ENCODE measurements at regions not wholly inside any gene's neighbourhood (a gene's known extent, or its start where the extent isn't known, plus 50 kb on each side); places are given as distances from the start of the nearest gene placed in this dataset.
A peak's percentile ranks its signal among the peaks of the same experiment; 100 is the strongest.

DNA sequence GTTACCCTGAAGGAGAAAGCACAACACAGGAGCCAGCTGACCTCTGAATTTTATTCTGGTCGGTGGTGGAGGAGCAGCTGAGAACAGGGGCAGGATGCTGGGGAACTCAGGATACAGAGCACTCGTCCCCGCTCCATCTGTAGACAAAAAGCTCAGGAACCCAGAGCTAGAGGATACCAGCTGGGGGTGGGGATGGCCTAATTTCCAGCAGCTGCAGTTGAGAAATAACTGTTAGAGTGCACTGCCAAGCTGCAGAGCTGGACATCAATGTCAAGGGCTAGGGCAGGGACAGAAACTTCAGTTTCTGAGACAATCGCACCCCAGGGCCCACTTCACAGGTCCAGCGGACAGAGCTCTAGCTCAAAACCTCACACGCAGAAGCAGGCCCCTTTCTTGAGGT lies 122.1 kb upstream of the GUCY1A1 start:
- H3K4me1 Mint-ChIP-seq: no peaks in the 10 kb centered on the region
- DNase-seq (no peak), ATAC-seq (no peak)
- no peaks in the 10 kb centered on the region for H3K27me3 Mint-ChIP-seq
- H3K27ac Mint-ChIP-seq: no peak overlapping the region
- H3K9me3 Mint-ChIP-seq: no peaks in the 10 kb centered on the region
- H3K4me3 Mint-ChIP-seq: no peak overlapping the region

DNA sequence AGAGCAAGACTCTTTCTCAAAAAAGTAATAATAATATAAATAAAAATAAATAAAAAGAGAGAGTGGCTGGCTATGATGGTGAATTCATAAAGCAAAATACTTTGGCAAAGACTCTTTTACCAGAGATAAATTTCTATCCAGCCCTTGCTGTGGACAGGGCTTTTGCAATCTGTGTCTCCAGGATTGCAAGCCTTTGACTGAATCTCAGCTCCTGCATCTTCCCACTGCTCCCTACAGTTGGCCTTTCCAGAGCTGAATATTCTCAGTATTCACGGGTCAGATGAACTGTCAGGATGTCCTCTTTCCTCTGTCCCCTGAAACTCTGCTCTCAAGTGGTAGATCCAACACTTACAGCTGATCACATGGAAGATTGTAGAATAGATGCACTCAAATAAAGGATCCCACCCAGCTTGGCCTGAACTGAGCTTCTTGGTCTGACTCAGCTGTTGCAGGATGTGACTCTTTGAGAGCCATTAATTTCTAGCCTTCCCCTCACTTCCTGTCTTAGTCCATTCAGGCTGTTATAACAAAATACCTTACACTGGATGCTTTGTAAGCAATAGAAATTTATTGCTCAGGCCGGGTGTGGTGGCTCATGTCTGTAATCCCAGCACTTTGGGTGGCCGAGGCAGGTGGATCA lies 123.4 kb upstream of the GUCY1A1 start:
- DNase-seq: no peak
- Mint-ChIP-seq H3K27ac (no peak overlapping the region), H3K4me3 (no peak overlapping the region), H3K27me3 (no peaks in the 10 kb centered on the region), H3K9me3 (no peaks in the 10 kb centered on the region), H3K4me1 (no peaks in the 10 kb centered on the region)
- ATAC-seq: no peak

DNA sequence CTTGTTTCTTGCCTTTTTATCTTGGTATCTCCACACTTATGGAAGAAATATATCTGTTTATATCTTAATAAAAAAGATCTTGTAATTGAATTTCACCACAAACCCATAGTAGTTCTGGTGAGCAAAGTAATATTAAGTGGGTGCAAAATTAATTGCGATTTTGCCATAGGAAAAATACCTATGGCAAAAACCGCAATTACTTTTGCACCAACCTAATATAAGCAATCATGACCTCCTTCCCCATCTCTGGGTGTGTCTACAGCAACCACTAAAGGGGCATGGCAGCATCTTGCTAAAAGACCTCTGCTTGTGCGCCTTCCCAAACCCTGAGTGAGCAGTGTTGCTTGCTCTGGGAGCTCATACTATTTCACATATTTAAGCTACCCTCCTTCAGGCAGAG lies 124.2 kb upstream of the GUCY1A1 start:
- Mint-ChIP-seq H3K9me3 (no peaks in the 10 kb centered on the region), H3K27ac (no peak overlapping the region), H3K4me3 (no peak overlapping the region), H3K27me3 (no peaks in the 10 kb centered on the region), H3K4me1 (no peaks in the 10 kb centered on the region)
- DNase-seq (no peak), ATAC-seq (no peak)

DNA sequence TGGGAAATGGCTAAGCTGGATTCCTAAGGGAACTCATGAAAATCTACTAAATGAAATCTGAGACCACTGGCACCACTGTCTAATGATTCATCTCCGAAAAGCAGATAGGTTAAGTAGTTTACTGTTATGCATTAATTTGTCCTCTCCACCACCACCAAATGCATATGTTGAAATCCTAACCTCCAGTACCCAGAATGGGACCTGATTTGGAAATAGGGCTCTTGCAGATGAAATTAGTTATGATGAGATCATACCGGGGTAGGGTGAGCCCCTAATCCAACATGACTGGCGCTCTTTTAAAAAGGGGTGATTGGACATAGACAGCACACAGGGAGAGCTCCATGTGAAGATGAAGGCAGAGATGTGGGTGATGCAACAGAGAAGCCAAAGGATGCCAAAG lies 124.9 kb upstream of the GUCY1A1 start:
- no peak overlapping the region for H3K4me3 Mint-ChIP-seq
- H3K27ac Mint-ChIP-seq: no peak overlapping the region
- ATAC-seq: no peak
- no peaks in the 10 kb centered on the region for H3K27me3 Mint-ChIP-seq
- DNase-seq: no peak
- no peaks in the 10 kb centered on the region for H3K9me3 Mint-ChIP-seq
- no peaks in the 10 kb centered on the region for H3K4me1 Mint-ChIP-seq

DNA sequence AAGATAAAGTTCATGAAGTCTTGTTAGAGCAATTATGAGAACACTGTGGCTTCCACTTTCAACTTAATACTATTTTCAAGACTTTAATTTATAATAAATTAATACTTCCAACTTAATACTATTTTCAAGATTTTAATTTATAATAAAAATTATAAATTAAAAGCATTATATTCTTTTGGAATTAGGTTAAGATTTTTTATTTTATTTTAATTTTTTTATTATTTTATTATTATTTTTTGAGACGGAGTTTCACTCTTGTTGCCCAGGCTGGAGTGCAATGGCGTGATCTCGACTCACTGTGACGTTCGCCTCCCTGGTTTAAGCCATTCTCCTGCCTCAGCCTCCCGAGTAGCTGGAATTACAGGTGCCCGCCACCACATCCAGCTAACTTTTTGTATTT lies 126.0 kb upstream of the GUCY1A1 start:
- ATAC-seq: no peak
- Mint-ChIP-seq H3K4me1 (no peaks in the 10 kb centered on the region), H3K27me3 (no peaks in the 10 kb centered on the region), H3K27ac (no peak overlapping the region), H3K9me3 (no peaks in the 10 kb centered on the region), H3K4me3 (no peak overlapping the region)
- no peak for DNase-seq

DNA sequence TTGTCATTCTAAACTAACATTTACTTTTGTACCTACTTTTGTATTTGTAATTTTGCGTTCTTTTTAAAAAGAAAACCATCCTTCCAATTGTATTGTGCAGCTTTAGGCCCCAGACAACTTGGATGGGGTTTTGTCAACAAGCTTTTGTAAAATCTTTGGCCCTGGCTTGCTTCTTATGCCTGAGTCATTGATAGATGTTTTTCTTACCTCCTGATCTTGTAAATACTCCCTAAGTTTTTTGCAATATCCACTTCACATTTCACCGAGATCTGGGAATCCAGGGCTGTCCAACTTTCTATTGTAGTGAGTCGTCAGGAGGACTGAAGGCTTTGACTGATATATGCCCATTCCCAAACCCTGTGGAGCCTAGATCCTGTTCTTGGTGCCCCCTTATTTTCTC lies 126.9 kb upstream of the GUCY1A1 start:
- Mint-ChIP-seq H3K4me1 (no peaks in the 10 kb centered on the region), H3K27me3 (no peaks in the 10 kb centered on the region), H3K4me3 (no peak overlapping the region), H3K27ac (no peak overlapping the region), H3K9me3 (no peaks in the 10 kb centered on the region)
- ATAC-seq: no peak
- no peak for DNase-seq

DNA sequence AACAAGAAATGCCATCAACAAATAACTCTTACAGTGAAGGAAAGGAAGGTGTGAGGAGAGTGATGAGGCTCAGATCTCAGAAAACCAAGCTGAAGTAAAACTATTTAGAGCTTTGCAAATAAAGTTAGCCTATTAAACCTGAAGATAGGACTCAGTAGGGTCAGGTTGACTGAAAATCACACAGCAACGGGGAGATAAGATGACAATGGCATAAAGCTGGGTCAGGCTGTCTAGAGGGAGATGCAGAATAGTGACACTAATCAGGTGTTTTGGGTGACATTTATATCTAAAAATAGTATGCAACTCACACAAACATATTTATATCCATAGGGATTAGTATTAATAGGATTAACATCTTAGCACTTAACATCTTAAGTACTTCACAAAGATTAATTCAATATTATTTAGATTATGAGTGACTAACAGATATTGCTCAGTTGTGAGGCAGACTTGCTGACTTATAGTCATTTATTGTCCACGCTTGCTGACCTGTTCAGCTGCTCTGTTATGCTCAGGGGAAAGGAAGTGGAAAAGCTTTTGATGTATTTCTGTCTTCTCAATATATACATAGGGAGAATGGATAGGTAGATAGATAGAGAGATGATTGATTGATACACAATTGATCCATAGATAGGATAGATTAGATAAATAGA lies 130.7 kb upstream of the GUCY1A1 start:
- no peaks in the 10 kb centered on the region for H3K4me1 Mint-ChIP-seq
- no peak overlapping the region for H3K4me3 Mint-ChIP-seq
- DNase-seq (no peak), ATAC-seq (no peak)
- H3K27ac Mint-ChIP-seq: no peak overlapping the region
- no peaks in the 10 kb centered on the region for H3K9me3 Mint-ChIP-seq
- H3K27me3 Mint-ChIP-seq: peaks cover 2% of the 10 kb centered on the region

DNA sequence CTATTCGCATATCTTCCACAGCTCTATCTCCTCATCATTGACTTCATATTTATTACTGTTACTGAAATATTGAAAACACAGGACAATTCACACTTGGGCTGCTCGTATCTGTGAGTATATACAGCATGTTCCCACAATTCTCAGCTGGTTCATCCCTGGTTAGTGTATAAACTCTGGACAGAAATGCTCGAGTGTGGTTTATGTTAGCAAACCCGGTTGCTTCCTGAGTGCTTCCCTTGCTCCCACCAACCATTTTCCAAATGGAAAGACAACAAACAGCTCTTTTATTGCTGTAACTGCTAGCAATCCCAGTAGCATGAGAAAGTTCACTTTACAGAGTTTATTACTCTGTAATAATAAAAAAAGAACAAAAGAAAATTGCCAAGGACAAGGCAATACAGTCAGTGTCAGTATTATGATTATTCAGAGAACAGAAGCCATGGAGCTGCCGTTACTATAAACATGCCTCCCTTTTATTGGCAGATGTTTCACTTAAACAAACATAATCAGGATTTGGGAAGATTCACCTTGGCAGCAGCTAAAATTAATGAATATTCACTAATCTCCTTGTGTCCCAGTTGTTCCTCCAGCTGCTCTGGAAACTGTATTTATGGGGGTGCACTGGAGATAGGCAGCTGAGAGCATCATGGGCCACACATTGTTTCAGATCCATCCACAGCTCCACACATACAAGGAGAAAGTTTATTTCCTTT lies 134.1 kb upstream of the GUCY1A1 start:
- no peak for ATAC-seq
- Mint-ChIP-seq H3K4me1 (no peaks in the 10 kb centered on the region), H3K4me3 (no peak overlapping the region), H3K27ac (peak overlapping the region in 1 of 2 donors; percentile 70), H3K27me3 (peaks cover 7% of the 10 kb centered on the region), H3K9me3 (no peaks in the 10 kb centered on the region)
- no peak for DNase-seq

DNA sequence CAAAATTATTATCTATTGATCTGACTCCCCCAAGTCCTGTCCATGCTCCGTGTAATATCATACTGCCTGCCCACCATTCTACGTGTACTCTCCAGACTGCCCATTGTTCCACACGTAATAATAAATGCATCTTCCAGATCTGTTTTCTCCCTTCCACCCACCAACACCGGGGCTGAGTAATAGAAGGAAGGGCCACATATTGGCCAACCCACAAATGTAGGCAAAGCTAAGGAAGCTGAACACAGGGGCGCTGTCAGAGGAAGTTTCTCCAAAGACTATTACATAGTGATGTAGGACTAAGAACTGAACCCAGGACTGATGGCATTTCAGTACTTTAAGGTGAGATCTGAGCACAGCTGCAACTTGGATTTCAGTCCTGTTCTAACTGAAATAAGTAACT lies 135.8 kb upstream of the GUCY1A1 start:
- no peaks in the 10 kb centered on the region for H3K9me3 Mint-ChIP-seq

DNA sequence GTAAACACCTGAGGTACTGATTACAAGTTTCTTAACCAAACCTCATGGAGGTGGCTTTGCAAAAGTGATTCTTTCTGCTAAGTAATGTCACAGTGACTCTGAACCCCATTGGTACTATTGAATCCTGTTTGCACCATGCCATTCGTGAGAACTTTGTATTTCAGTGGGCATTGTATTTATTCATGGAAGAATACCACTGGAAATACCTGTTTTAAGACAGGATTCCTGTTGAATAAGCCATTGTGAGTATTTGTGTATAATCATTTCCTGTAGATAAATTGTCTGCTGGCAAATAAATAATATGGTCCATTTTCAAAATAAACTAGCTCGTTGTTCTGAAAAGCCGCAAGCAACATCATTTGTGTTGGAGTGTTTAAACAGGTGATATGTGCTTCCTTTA lies 136.4 kb upstream of the GUCY1A1 start:
- Mint-ChIP-seq H3K27me3 (peaks cover 7% of the 10 kb centered on the region), H3K4me1 (no peaks in the 10 kb centered on the region), H3K27ac (no peak overlapping the region), H3K9me3 (no peaks in the 10 kb centered on the region), H3K4me3 (no peak overlapping the region)
- no peak for DNase-seq
- no peak for ATAC-seq

More for the DNA sequence above, 135.8 kb upstream of the GUCY1A1 start:
- ATAC-seq: no peak
- Mint-ChIP-seq H3K27ac (no peak overlapping the region), H3K27me3 (peaks cover 7% of the 10 kb centered on the region), H3K4me3 (no peak overlapping the region), H3K4me1 (no peaks in the 10 kb centered on the region)
- no peak for DNase-seq

DNA sequence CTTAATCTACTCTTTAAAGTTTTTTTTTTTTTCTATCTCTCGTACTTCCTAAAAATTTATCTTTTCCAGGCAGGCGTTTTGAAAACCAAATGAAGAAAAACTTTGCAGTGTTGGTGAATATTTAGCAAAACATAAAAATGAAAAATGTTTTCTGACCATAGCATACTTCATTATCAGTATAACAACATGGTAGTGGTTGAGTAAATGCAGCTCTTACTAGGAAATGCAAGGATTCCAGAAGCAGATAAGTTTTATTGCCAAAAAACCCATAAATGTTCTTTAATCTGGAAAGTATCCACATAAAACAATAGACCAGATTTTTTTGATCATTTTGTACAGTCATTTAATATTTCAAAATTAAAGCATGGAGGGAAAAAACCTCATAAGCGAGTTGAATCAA lies 136.9 kb upstream of the GUCY1A1 start:
- Mint-ChIP-seq H3K4me1 (no peaks in the 10 kb centered on the region), H3K9me3 (no peaks in the 10 kb centered on the region), H3K4me3 (no peak overlapping the region), H3K27ac (no peak overlapping the region), H3K27me3 (peaks cover 13% of the 10 kb centered on the region)
- ATAC-seq: no peak
- DNase-seq: no peak

DNA sequence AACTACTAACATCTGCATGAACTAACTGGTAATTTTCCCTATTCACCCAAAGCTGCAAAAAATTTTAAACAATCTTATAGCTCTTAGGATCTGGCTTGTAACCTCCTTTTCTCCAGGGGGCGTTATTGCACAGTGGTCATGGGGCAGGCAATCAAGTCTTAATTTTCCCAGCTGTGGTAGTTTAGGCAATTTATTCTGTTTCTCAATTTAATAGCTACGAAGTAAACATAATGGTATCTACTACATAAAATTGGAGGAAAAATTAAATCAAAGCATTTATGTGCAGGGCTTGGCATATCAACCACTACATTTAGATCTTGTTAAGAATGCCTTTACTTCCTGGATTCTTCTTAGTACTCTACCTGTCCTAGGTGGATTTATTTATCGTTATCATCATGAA lies 137.4 kb upstream of the GUCY1A1 start:
- ATAC-seq (no peak), DNase-seq (no peak)
- H3K9me3 Mint-ChIP-seq: no peaks in the 10 kb centered on the region
- H3K27ac Mint-ChIP-seq: no peak overlapping the region
- no peak overlapping the region for H3K4me3 Mint-ChIP-seq
- no peaks in the 10 kb centered on the region for H3K4me1 Mint-ChIP-seq
- H3K27me3 Mint-ChIP-seq: peaks cover 14% of the 10 kb centered on the region

DNA sequence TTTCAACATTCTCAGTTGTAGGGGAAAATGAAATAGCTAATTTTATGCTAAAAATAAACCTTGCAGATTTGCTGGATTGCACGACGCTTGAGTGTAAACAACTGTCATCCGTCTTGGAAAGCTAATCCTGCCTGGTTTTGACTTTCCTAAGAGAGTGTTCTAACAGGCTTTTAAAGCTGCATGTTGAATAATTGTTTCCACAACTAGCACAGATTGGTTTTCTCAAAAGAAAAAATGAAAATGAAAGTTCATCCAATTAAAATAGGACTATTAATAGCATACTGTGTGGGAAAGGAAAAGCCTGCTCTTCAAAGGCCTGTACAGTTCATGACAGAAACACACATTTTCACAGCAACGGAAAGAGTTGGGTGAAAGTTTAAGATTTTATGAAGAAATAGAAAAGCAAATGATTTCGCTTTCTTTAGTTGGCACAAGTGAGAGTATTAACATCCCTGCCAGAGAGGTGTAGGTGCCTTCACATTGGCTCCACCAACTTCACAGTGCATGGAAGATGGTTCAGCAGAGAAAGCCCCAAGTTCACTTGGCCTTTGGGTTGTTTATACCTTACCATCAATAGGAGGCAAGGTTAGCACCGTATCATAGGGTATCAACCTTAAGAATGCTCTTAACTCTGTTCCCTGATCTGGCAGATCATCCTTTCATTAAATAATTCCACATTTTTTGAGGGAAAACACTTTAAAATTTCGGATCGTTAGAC lies 140.0 kb upstream of the GUCY1A1 start:
- H3K4me3 Mint-ChIP-seq: no peak overlapping the region
- peaks cover under 1 to 8% of the 10 kb centered on the region in 2 donors for H3K9me3 Mint-ChIP-seq
- ATAC-seq (no peak), DNase-seq (no peak)
- peaks cover 14% of the 10 kb centered on the region for H3K27me3 Mint-ChIP-seq
- no peaks in the 10 kb centered on the region for H3K4me1 Mint-ChIP-seq
- no peak overlapping the region for H3K27ac Mint-ChIP-seq

DNA sequence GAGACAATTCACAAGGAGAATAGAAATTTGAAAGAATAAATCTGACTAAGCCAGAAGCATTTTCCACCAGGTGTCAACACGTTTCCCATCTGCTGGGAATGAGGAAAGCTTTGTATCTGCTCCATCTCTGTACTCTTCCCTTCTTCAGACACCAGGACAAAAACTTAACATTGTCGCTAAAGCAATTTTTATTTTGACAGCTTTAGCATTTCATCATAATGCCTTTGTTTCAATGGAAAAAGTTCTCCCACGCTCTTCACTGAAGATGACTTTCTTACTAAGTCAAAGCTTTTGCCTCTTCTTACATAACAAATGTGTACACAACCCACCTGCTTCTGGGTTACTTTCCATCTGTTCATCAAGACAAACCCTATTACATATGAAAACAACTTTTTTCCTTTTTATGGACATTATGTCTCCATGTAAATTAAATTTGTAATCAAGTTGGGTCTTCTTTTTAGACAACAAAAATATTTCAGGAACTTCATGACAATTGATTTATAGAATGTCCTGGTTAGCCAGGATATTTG lies 141.7 kb upstream of the GUCY1A1 start:
- DNase-seq (no peak), ATAC-seq (no peak)
- H3K4me3 Mint-ChIP-seq: no peak overlapping the region
- no peaks in the 10 kb centered on the region for H3K4me1 Mint-ChIP-seq
- H3K27me3 Mint-ChIP-seq: peaks cover 15% of the 10 kb centered on the region
- H3K27ac Mint-ChIP-seq: no peak overlapping the region
- peaks cover 7 to 19% of the 10 kb centered on the region in 2 donors for H3K9me3 Mint-ChIP-seq

DNA sequence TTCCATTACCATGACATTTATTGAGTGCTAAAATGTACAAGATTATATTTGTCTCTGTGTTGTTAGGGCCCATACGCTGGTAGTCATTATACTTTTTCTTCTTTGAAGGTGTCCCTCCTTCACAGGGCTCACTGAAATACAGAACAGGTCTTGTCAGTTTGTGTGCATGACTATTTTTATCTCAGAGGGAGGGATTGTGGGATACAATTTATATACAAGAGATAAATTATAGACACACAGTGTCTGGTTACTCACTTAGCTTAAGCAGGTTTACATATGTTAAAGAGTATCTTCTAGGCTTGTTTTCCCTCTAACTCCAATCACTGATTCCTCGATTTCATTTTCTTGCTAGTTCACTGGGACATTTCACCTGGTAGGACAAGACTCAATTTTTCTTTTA lies 143.3 kb upstream of the GUCY1A1 start:
- Mint-ChIP-seq H3K27me3 (peaks cover 15% of the 10 kb centered on the region), H3K4me3 (no peak overlapping the region), H3K4me1 (no peaks in the 10 kb centered on the region), H3K9me3 (peaks cover 7 to 19% of the 10 kb centered on the region in 2 donors), H3K27ac (no peak overlapping the region)
- DNase-seq: no peak
- no peak for ATAC-seq

DNA sequence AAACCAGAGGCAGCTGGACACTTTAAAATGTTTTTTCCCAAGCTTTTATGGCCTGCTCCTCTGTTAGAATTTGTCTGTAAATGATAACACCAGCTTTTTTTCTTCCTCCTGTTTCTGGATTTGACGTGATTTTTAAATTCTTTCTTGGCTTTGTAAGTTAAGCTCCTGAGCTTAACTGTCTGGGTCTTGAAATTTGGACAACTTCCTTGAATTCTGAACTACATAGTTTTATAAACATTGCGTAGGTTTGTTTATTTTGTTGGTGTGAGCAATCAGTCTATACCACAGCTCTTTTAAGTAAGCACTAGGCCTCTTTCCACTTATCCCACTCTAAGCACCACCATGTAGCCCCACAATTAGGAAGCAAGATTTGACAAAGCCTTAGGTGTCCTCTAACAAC lies 144.4 kb upstream of the GUCY1A1 start:
- no peak for ATAC-seq

More for the DNA sequence above, 144.4 kb upstream of the GUCY1A1 start:
- Mint-ChIP-seq H3K27ac (no peak overlapping the region), H3K4me1 (no peaks in the 10 kb centered on the region), H3K9me3 (peaks cover 7 to 19% of the 10 kb centered on the region in 2 donors), H3K27me3 (peaks cover 15% of the 10 kb centered on the region), H3K4me3 (no peak overlapping the region)
- no peak for DNase-seq
